GM23338 (cell line): ENCODE measurements at regions not wholly inside any gene's neighbourhood (a gene's known extent, or its start where the extent isn't known, plus 50 kb on each side); places are given as distances from the start of the nearest gene placed in this dataset.

Experiments
- ATAC-seq: fragments of 200-7000 bp; cut with Tn5 transposase; 3 replicates; pipeline ENCODE4 v1.9.1; 2020
- DNase-seq: peaks from one replicate; pipeline ENCODE4 v3.0.0-alpha.2; 2015; ENCODE audit warnings: low spot score
- H2AFZ ChIP-seq: fragments of 200-600 bp; sonication (generic); 2 replicates; pipeline ENCODE4 v1.8.0; 2016; ENCODE audit warnings: antibody characterized with exemption, mild to moderate bottlenecking, moderate library complexity
- H3F3A ChIP-seq: fragments of 200-600 bp; sonication (generic); replicated peaks from 2 replicates; pipeline ENCODE4 v1.8.0; 2017; ENCODE audit warnings: antibody characterized with exemption, mixed run types, low read depth
- H3K27ac ChIP-seq: fragments of 200-600 bp; sonication (generic); 2 replicates; pipeline ENCODE4 v1.6.1; 2016; ENCODE audit warnings: low read depth
- H3K27me3 ChIP-seq: fragments of 200-600 bp; sonication (generic); 2 replicates; pipeline ENCODE4 v1.8.0; 2016; ENCODE audit warnings: mild to moderate bottlenecking, mixed run types, moderate library complexity; ENCODE audit not compliant: insufficient read depth
- H3K36me3 ChIP-seq: fragments of 200-600 bp; sonication (generic); 2 replicates; pipeline ENCODE4 v1.8.0; 2016; ENCODE audit warnings: mild to moderate bottlenecking; ENCODE audit not compliant: insufficient read depth
- H3K4me1 ChIP-seq: fragments of 200-600 bp; sonication (generic); 2 replicates; pipeline ENCODE4 v1.8.0; 2016; ENCODE audit warnings: mild to moderate bottlenecking, moderate library complexity; ENCODE audit not compliant: insufficient read depth
- H3K4me2 ChIP-seq: fragments of 200-600 bp; sonication (generic); 2 replicates; pipeline ENCODE4 v1.7.1; 2017; ENCODE audit warnings: mixed run types
- H3K4me3 ChIP-seq: fragments of 200-600 bp; sonication (generic); 2 replicates; pipeline ENCODE4 v1.6.1; 2016; ENCODE audit warnings: mixed run types
- H3K79me2 ChIP-seq: fragments of 200-600 bp; sonication (generic); replicated peaks from 2 replicates; pipeline ENCODE4 v1.8.0; 2017; ENCODE audit warnings: mild to moderate bottlenecking; ENCODE audit not compliant: insufficient read depth
- H3K9me2 ChIP-seq: fragments of 200-600 bp; sonication (generic); 2 replicates; pipeline ENCODE4 v1.8.0; 2017; ENCODE audit not compliant: insufficient read depth
- H4K20me1 ChIP-seq: fragments of 200-600 bp; sonication (generic); replicated peaks from 2 replicates; pipeline ENCODE4 v1.8.0; 2017; ENCODE audit warnings: mild to moderate bottlenecking; ENCODE audit not compliant: insufficient read depth
- H3K27ac Mint-ChIP-seq: 2 replicates; pipeline ENCODE4 v1.8.0; 2020; ENCODE audit warnings: inconsistent platforms, mild to moderate bottlenecking, moderate library complexity, mixed read lengths
- H3K27me3 Mint-ChIP-seq: 3 replicates; pipeline ENCODE4 v1.8.0; 2022; ENCODE audit warnings: low read depth, mild to moderate bottlenecking, moderate library complexity, mixed read lengths, inconsistent platforms; ENCODE audit not compliant: insufficient read depth, poor library complexity
- H3K36me3 Mint-ChIP-seq: 3 replicates; pipeline ENCODE4 v1.8.0; 2021; ENCODE audit warnings: low read depth, mild to moderate bottlenecking, inconsistent platforms, moderate library complexity, mixed read lengths
- H3K4me1 Mint-ChIP-seq: 3 replicates; pipeline ENCODE4 v1.8.0; 2020; ENCODE audit warnings: mild to moderate bottlenecking, inconsistent platforms, mixed read lengths
- H3K4me3 Mint-ChIP-seq: 3 replicates; pipeline ENCODE4 v1.8.0; 2021; ENCODE audit warnings: moderate library complexity, mild to moderate bottlenecking, inconsistent platforms, mixed read lengths
- H3K9me3 Mint-ChIP-seq: 3 replicates; pipeline ENCODE4 v1.8.0; 2020; ENCODE audit warnings: moderate library complexity, mild to moderate bottlenecking, inconsistent platforms, mixed read lengths
- CREB1 ChIP-seq: fragments of 250-450 bp; sonication (Bioruptor Pico); IDR thresholded peaks from 2 replicates; pipeline ENCODE4 v1.5.0; 2020; ENCODE audit warnings: low read depth, mild to moderate bottlenecking, moderate library complexity
- CTCF ChIP-seq, 2 experiments: fragments of 200-600 bp in 1 of 2; sonication (generic) in 1 of 2; conservative IDR thresholded peaks; 2 replicates each; pipeline versions ENCODE4 v1.5.1 to v1.6.1; 2016 to 2017; ENCODE audit warnings: antibody characterized with exemption in 2 of 2, low read depth in 2 of 2, mild to moderate bottlenecking in 2 of 2, moderate library complexity in 1 of 2
- EZH2 ChIP-seq: fragments of 200-600 bp; sonication (generic); IDR thresholded peaks from one replicate; pipeline ENCODE4 v1.8.0; 2017; ENCODE audit warnings: antibody characterized with exemption, mild to moderate bottlenecking, low read depth; ENCODE audit not compliant: unreplicated experiment
- EZH2phosphoT487 ChIP-seq: fragments of 200-600 bp; sonication (generic); IDR thresholded peaks from one replicate; pipeline ENCODE4 v1.8.1; 2018; ENCODE audit warnings: antibody characterized with exemption; ENCODE audit not compliant: unreplicated experiment
- JUNB ChIP-seq: IDR thresholded peaks from one replicate; pipeline ENCODE4 v1.6.1; 2016; ENCODE audit warnings: antibody characterized with exemption; ENCODE audit not compliant: unreplicated experiment
- NANOG ChIP-seq: IDR thresholded peaks from 2 replicates; pipeline ENCODE4 v1.6.1; 2016; ENCODE audit warnings: antibody characterized with exemption, borderline replicate concordance
- POLR2AphosphoS5 ChIP-seq: IDR thresholded peaks from 2 replicates; pipeline ENCODE4 v1.6.1; 2016; ENCODE audit warnings: antibody characterized with exemption, low read depth
- STAT1 ChIP-seq: IDR thresholded peaks from one replicate; pipeline ENCODE4 v1.6.1; 2016; ENCODE audit warnings: antibody characterized with exemption; ENCODE audit not compliant: unreplicated experiment
- ZNF114 ChIP-seq: fragments of 250-450 bp; sonication (Bioruptor Pico); IDR thresholded peaks from 2 replicates; pipeline ENCODE4 v1.5.0; 2020; ENCODE audit warnings: mild to moderate bottlenecking, moderate library complexity
- ZNF331 ChIP-seq: fragments of 250-450 bp; sonication (Bioruptor Pico); IDR thresholded peaks from 2 replicates; pipeline ENCODE4 v1.5.0; 2020; ENCODE audit warnings: low read depth, mild to moderate bottlenecking, moderate library complexity
- TF ChIP-seq, protein P1 (sequence below): IDR thresholded peaks from one replicate; pipeline ENCODE4 v1.6.1; 2018; ENCODE audit warnings: antibody characterized with exemption; ENCODE audit not compliant: unreplicated experiment
- TF ChIP-seq, protein P2 (sequence below): fragments of 250-450 bp; sonication (Bioruptor Pico); IDR thresholded peaks from 2 replicates; pipeline ENCODE4 v1.5.0; 2020; ENCODE audit warnings: mild to moderate bottlenecking, moderate library complexity
- TF ChIP-seq, protein P3 (sequence below): IDR thresholded peaks from 2 replicates; pipeline ENCODE4 v1.6.1; 2016; ENCODE audit warnings: antibody characterized with exemption

GRCh38 chr5:58401701-58402100 is 58.2 kb downstream of the PLK2 start:
- Mint-ChIP-seq H3K4me3 (no peak overlapping the region), H3K27ac (no peak overlapping the region)
- no peaks in the 10 kb centered on the region for H4K20me1 ChIP-seq

More at GRCh38 chr5:58401701-58402100, 58.2 kb downstream of the PLK2 start:
- no peaks in the 10 kb centered on the region for H3K36me3 ChIP-seq
- no peaks in the 10 kb centered on the region for H3F3A ChIP-seq
- H3K4me2 ChIP-seq = no peak overlapping the region
- H3K27ac ChIP-seq = no peak overlapping the region
- no peak overlapping the region for H3K4me3 ChIP-seq
- ATAC-seq = no peak
- Mint-ChIP-seq H3K4me1 (peaks cover 24% of the 10 kb centered on the region), H3K27me3 (peaks cover 5% of the 10 kb centered on the region), H3K36me3 (no peaks in the 10 kb centered on the region), H3K9me3 (no peaks in the 10 kb centered on the region)
- H3K4me1 ChIP-seq = peaks cover 17% of the 10 kb centered on the region
- H3K27me3 ChIP-seq = no peaks in the 10 kb centered on the region
- H2AFZ ChIP-seq = no peak overlapping the region
- TF ChIP-seq NANOG (no peak), JUNB (no peak), CTCF (conservative IDR thresholded peaks at IDR 0.05; ENCODE audit: low read depth in 2 of 2) (no peak), ZNF331 (CRISPR knock-in tag) (no peak), ZNF114 (CRISPR knock-in tag) (no peak), EZH2 (no peak), EZH2phosphoT487 (no peak), CREB1 (CRISPR knock-in tag) (no peak), POLR2AphosphoS5 (no peak), STAT1 (no peak)
- TF ChIP-seq, protein P1, sequence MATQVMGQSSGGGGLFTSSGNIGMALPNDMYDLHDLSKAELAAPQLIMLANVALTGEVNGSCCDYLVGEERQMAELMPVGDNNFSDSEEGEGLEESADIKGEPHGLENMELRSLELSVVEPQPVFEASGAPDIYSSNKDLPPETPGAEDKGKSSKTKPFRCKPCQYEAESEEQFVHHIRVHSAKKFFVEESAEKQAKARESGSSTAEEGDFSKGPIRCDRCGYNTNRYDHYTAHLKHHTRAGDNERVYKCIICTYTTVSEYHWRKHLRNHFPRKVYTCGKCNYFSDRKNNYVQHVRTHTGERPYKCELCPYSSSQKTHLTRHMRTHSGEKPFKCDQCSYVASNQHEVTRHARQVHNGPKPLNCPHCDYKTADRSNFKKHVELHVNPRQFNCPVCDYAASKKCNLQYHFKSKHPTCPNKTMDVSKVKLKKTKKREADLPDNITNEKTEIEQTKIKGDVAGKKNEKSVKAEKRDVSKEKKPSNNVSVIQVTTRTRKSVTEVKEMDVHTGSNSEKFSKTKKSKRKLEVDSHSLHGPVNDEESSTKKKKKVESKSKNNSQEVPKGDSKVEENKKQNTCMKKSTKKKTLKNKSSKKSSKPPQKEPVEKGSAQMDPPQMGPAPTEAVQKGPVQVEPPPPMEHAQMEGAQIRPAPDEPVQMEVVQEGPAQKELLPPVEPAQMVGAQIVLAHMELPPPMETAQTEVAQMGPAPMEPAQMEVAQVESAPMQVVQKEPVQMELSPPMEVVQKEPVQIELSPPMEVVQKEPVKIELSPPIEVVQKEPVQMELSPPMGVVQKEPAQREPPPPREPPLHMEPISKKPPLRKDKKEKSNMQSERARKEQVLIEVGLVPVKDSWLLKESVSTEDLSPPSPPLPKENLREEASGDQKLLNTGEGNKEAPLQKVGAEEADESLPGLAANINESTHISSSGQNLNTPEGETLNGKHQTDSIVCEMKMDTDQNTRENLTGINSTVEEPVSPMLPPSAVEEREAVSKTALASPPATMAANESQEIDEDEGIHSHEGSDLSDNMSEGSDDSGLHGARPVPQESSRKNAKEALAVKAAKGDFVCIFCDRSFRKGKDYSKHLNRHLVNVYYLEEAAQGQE = no peak
- TF ChIP-seq, protein P2, sequence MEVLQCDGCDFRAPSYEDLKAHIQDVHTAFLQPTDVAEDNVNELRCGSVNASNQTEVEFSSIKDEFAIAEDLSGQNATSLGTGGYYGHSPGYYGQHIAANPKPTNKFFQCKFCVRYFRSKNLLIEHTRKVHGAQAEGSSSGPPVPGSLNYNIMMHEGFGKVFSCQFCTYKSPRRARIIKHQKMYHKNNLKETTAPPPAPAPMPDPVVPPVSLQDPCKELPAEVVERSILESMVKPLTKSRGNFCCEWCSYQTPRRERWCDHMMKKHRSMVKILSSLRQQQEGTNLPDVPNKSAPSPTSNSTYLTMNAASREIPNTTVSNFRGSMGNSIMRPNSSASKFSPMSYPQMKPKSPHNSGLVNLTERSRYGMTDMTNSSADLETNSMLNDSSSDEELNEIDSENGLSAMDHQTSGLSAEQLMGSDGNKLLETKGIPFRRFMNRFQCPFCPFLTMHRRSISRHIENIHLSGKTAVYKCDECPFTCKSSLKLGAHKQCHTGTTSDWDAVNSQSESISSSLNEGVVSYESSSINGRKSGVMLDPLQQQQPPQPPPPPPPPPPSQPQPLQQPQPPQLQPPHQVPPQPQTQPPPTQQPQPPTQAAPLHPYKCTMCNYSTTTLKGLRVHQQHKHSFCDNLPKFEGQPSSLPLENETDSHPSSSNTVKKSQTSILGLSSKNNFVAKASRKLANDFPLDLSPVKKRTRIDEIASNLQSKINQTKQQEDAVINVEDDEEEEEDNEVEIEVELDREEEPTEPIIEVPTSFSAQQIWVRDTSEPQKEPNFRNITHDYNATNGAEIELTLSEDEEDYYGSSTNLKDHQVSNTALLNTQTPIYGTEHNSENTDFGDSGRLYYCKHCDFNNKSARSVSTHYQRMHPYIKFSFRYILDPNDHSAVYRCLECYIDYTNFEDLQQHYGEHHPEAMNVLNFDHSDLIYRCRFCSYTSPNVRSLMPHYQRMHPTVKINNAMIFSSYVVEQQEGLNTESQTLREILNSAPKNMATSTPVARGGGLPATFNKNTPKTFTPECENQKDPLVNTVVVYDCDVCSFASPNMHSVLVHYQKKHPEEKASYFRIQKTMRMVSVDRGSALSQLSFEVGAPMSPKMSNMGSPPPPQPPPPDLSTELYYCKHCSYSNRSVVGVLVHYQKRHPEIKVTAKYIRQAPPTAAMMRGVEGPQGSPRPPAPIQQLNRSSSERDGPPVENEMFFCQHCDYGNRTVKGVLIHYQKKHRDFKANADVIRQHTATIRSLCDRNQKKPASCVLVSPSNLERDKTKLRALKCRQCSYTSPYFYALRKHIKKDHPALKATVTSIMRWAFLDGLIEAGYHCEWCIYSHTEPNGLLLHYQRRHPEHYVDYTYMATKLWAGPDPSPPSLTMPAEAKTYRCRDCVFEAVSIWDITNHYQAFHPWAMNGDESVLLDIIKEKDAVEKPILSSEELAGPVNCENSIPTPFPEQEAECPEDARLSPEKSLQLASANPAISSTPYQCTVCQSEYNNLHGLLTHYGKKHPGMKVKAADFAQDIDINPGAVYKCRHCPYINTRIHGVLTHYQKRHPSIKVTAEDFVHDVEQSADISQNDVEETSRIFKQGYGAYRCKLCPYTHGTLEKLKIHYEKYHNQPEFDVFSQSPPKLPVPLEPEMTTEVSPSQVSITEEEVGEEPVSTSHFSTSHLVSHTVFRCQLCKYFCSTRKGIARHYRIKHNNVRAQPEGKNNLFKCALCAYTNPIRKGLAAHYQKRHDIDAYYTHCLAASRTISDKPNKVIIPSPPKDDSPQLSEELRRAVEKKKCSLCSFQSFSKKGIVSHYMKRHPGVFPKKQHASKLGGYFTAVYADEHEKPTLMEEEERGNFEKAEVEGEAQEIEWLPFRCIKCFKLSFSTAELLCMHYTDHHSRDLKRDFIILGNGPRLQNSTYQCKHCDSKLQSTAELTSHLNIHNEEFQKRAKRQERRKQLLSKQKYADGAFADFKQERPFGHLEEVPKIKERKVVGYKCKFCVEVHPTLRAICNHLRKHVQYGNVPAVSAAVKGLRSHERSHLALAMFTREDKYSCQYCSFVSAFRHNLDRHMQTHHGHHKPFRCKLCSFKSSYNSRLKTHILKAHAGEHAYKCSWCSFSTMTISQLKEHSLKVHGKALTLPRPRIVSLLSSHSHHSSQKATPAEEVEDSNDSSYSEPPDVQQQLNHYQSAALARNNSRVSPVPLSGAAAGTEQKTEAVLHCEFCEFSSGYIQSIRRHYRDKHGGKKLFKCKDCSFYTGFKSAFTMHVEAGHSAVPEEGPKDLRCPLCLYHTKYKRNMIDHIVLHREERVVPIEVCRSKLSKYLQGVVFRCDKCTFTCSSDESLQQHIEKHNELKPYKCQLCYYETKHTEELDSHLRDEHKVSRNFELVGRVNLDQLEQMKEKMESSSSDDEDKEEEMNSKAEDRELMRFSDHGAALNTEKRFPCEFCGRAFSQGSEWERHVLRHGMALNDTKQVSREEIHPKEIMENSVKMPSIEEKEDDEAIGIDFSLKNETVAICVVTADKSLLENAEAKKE (CRISPR knock-in tag) = no peak
- TF ChIP-seq, protein P3, sequence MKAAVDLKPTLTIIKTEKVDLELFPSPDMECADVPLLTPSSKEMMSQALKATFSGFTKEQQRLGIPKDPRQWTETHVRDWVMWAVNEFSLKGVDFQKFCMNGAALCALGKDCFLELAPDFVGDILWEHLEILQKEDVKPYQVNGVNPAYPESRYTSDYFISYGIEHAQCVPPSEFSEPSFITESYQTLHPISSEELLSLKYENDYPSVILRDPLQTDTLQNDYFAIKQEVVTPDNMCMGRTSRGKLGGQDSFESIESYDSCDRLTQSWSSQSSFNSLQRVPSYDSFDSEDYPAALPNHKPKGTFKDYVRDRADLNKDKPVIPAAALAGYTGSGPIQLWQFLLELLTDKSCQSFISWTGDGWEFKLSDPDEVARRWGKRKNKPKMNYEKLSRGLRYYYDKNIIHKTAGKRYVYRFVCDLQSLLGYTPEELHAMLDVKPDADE = no peak
- H3K79me2 ChIP-seq = no peaks in the 10 kb centered on the region
- H3K9me2 ChIP-seq = no peaks in the 10 kb centered on the region; the same call in 1 of the 2 replicates
- DNase-seq = no peak
